ENCODE measurements at regions not wholly inside any gene's neighbourhood (a gene's known extent, or its start where the extent isn't known, plus 50 kb on each side); places are given as distances from the start of the nearest gene placed in this dataset.

- no peak for DNase-seq (ENCODE audit: low spot score)
Measured at GRCh38 chr2:18829976-18830375, 240.6 kb upstream of the NT5C1B start.

GRCh38 chr2:18829251-18829902, 240.0 kb upstream of the NT5C1B start:
- DNase-seq (ENCODE audit: low spot score), result no peak

GRCh38 chr2:18828296-18828695, 238.9 kb upstream of the NT5C1B start:
- no peak for DNase-seq (ENCODE audit: low spot score)

GRCh38 chr2:18825838-18826237, 236.5 kb upstream of the NT5C1B start:
- no peak for DNase-seq (ENCODE audit: low spot score)

- DNase-seq (ENCODE audit: low spot score), result no peak
Measured at GRCh38 chr2:18824915-18825314, 235.5 kb upstream of the NT5C1B start.

- DNase-seq (ENCODE audit: low spot score), result no peak
Measured at GRCh38 chr2:18824325-18824790, 235.0 kb upstream of the NT5C1B start.

GRCh38 chr2:18821431-18821830, 232.1 kb upstream of the NT5C1B start:
- DNase-seq (ENCODE audit: low spot score), result no peak

GRCh38 chr2:18820966-18821365, 231.6 kb upstream of the NT5C1B start:
- DNase-seq (ENCODE audit: low spot score), result no peak

- no peak for DNase-seq (ENCODE audit: low spot score)
Measured at GRCh38 chr2:18819566-18819965, 230.2 kb upstream of the NT5C1B start.

- DNase-seq (ENCODE audit: low spot score), result no peak
Measured at GRCh38 chr2:18814387-18814786, 225.0 kb upstream of the NT5C1B start.

GRCh38 chr2:18804536-18804935, 215.2 kb upstream of the NT5C1B start:
- no peak for DNase-seq (ENCODE audit: low spot score)

GRCh38 chr2:18803141-18803939, 214.0 kb upstream of the NT5C1B start:
- no peak for DNase-seq (ENCODE audit: low spot score)

GRCh38 chr2:18800240-18800971, 211.0 kb upstream of the NT5C1B start:
- no peak for DNase-seq (ENCODE audit: low spot score)

GRCh38 chr2:18799397-18799796, 210.0 kb upstream of the NT5C1B start:
- no peak for DNase-seq (ENCODE audit: low spot score)

- no peak for DNase-seq (ENCODE audit: low spot score)
Measured at GRCh38 chr2:18797133-18797845, 207.9 kb upstream of the NT5C1B start.

GRCh38 chr2:18795906-18796305, 206.5 kb upstream of the NT5C1B start:
- DNase-seq (ENCODE audit: low spot score), result no peak

GRCh38 chr2:18792684-18793083, 203.3 kb upstream of the NT5C1B start:
- no peak for DNase-seq (ENCODE audit: low spot score)

- DNase-seq (ENCODE audit: low spot score), result peak; percentile 28
Measured at GRCh38 chr2:18792226-18792629, 202.9 kb upstream of the NT5C1B start.

GRCh38 chr2:18791172-18791797, 201.9 kb upstream of the NT5C1B start:
- DNase-seq (ENCODE audit: low spot score), result no peak

- DNase-seq (ENCODE audit: low spot score), result no peak
Measured at GRCh38 chr2:18790509-18791171, 201.3 kb upstream of the NT5C1B start.

GRCh38 chr2:18788592-18788991, 199.2 kb upstream of the NT5C1B start:
- no peak for DNase-seq (ENCODE audit: low spot score)
